ENCODE measurements at regions not wholly inside any gene's neighbourhood (a gene's known extent, or its start where the extent isn't known, plus 50 kb on each side); places are given as distances from the start of the nearest gene placed in this dataset.

- DNase-seq (ENCODE audit: low spot score), result no peak
Observed at GRCh38 chr2:611519-611918, 65.7 kb downstream of the TMEM18 start.

GRCh38 chr2:610491-610890, 66.7 kb downstream of the TMEM18 start:
- no peak for DNase-seq (ENCODE audit: low spot score)

GRCh38 chr2:609881-610280, 67.3 kb downstream of the TMEM18 start:
- no peak for DNase-seq (ENCODE audit: low spot score)

GRCh38 chr2:609449-609848, 67.8 kb downstream of the TMEM18 start:
- no peak for DNase-seq (ENCODE audit: low spot score)

GRCh38 chr2:608711-609110, 68.5 kb downstream of the TMEM18 start:
- DNase-seq (ENCODE audit: low spot score), result no peak

- DNase-seq (ENCODE audit: low spot score), result no peak
Observed at GRCh38 chr2:608297-608696, 68.9 kb downstream of the TMEM18 start.

- no peak for DNase-seq (ENCODE audit: low spot score)
Observed at GRCh38 chr2:607709-608108, 69.5 kb downstream of the TMEM18 start.

GRCh38 chr2:607172-607571, 70.0 kb downstream of the TMEM18 start:
- no peak for DNase-seq (ENCODE audit: low spot score)

GRCh38 chr2:605674-606608, 71.3 kb downstream of the TMEM18 start:
- DNase-seq (ENCODE audit: low spot score), result no peak

- no peak for DNase-seq (ENCODE audit: low spot score)
Observed at GRCh38 chr2:604854-605524, 72.2 kb downstream of the TMEM18 start.

- DNase-seq (ENCODE audit: low spot score), result no peak
Observed at GRCh38 chr2:604385-604784, 72.8 kb downstream of the TMEM18 start.

GRCh38 chr2:603869-604268, 73.3 kb downstream of the TMEM18 start:
- DNase-seq (ENCODE audit: low spot score), result no peak

GRCh38 chr2:603427-603826, 73.8 kb downstream of the TMEM18 start:
- no peak for DNase-seq (ENCODE audit: low spot score)

GRCh38 chr2:602571-603359, 74.4 kb downstream of the TMEM18 start:
- no peak for DNase-seq (ENCODE audit: low spot score)

GRCh38 chr2:601806-602455, 75.3 kb downstream of the TMEM18 start:
- no peak for DNase-seq (ENCODE audit: low spot score)

- DNase-seq (ENCODE audit: low spot score), result no peak
Observed at GRCh38 chr2:601387-601698, 75.9 kb downstream of the TMEM18 start.

GRCh38 chr2:600542-601386, 76.4 kb downstream of the TMEM18 start:
- no peak for DNase-seq (ENCODE audit: low spot score)

GRCh38 chr2:599601-600000, 77.6 kb downstream of the TMEM18 start:
- no peak for DNase-seq (ENCODE audit: low spot score)

GRCh38 chr2:598058-598802, 79.0 kb downstream of the TMEM18 start:
- DNase-seq (ENCODE audit: low spot score), result no peak

GRCh38 chr2:595831-596592, 81.2 kb downstream of the TMEM18 start:
- DNase-seq (ENCODE audit: low spot score), result no peak

Data from COLO829 (cell line).